ENCODE measurements at regions not wholly inside any gene's neighbourhood (a gene's known extent, or its start where the extent isn't known, plus 50 kb on each side); places are given as distances from the start of the nearest gene placed in this dataset.

DNA sequence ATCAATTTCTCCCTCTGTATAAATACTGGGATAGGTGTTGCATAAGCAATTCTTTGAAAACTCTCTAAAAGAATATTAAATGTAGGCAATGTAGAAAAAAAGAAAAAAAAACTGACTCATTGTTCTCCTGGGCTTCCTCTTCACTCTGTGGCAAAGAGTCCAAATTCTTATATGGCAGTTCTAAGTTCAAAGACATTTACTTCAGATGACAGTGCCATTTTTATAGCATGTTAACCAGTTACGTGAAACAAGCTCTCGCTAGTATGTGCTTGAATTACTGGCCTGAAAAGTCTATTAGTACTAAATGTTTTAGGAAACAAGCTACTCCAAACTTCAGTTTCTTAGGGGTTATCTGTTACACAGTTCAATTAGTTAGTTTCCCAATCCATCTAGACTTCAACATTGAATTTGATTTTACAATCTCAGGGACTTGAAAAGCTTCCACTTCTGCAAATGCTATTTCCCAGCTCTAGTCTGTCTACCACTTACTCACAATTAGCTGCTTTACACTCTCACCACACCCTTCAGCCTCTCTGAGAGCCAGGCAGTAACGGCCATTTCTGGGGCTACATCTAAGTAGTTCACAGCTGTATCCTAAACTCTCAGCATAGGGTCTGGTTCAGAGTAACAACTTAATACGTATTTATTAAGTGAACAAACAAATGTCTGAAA, 100.4 kb downstream of the OGFRL1 start:
- no peaks in the 10 kb centered on the region for H3K27me3 ChIP-seq
- TF ChIP-seq POLR2AphosphoS5 (IDR thresholded peaks at IDR 0.05; ENCODE audit: insufficient read depth in 1 of 2, low read depth in 1 of 2) (no peak), POLR2A (IDR thresholded peaks at IDR 0.05) (no peak)
- TF ChIP-seq, protein P1, sequence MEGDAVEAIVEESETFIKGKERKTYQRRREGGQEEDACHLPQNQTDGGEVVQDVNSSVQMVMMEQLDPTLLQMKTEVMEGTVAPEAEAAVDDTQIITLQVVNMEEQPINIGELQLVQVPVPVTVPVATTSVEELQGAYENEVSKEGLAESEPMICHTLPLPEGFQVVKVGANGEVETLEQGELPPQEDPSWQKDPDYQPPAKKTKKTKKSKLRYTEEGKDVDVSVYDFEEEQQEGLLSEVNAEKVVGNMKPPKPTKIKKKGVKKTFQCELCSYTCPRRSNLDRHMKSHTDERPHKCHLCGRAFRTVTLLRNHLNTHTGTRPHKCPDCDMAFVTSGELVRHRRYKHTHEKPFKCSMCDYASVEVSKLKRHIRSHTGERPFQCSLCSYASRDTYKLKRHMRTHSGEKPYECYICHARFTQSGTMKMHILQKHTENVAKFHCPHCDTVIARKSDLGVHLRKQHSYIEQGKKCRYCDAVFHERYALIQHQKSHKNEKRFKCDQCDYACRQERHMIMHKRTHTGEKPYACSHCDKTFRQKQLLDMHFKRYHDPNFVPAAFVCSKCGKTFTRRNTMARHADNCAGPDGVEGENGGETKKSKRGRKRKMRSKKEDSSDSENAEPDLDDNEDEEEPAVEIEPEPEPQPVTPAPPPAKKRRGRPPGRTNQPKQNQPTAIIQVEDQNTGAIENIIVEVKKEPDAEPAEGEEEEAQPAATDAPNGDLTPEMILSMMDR (IDR thresholded peaks at IDR 0.05), result no peak
- intact Hi-C loops (cut with DNase I), result no loop called here
- no peaks in the 10 kb centered on the region for H3K9me3 ChIP-seq
- no peaks in the 10 kb centered on the region for H3K36me3 ChIP-seq
- peaks cover 4% of the 10 kb centered on the region for H3K4me1 ChIP-seq
- H3K4me3 ChIP-seq, result no peak overlapping the region
- no peak overlapping the region for H3K27ac ChIP-seq
- no peak for DNase-seq (ENCODE audit: extremely low spot score in 2 of 2)

GRCh38 chr6:71391126-71391525, 102.5 kb downstream of the OGFRL1 start:
- Histone ChIP-seq H3K4me1 (peaks cover 15% of the 10 kb centered on the region), H3K27ac (no peak overlapping the region), H3K36me3 (no peaks in the 10 kb centered on the region), H3K4me3 (no peak overlapping the region), H3K9me3 (no peaks in the 10 kb centered on the region), H3K27me3 (no peaks in the 10 kb centered on the region)
- TF ChIP-seq, protein P1 (IDR thresholded peaks at IDR 0.05), result no peak
- TF ChIP-seq POLR2A (IDR thresholded peaks at IDR 0.05), result no peak
- no peak for TF ChIP-seq POLR2AphosphoS5 (IDR thresholded peaks at IDR 0.05; ENCODE audit: insufficient read depth in 1 of 2, low read depth in 1 of 2)
- intact Hi-C loops (cut with DNase I), result no loop called here
- DNase-seq (ENCODE audit: extremely low spot score in 2 of 2), result no peak

- TF ChIP-seq POLR2A (IDR thresholded peaks at IDR 0.05) (no peak), POLR2AphosphoS5 (IDR thresholded peaks at IDR 0.05; ENCODE audit: insufficient read depth in 1 of 2, low read depth in 1 of 2) (no peak)
- TF ChIP-seq, protein P1 (IDR thresholded peaks at IDR 0.05), result no peak
- Histone ChIP-seq H3K36me3 (no peaks in the 10 kb centered on the region), H3K9me3 (no peaks in the 10 kb centered on the region), H3K4me3 (no peak overlapping the region), H3K27ac (no peak overlapping the region), H3K4me1 (peaks cover 15% of the 10 kb centered on the region), H3K27me3 (no peaks in the 10 kb centered on the region)
- no peak for DNase-seq (ENCODE audit: extremely low spot score in 2 of 2)
- intact Hi-C loops (cut with DNase I), result no loop called here
These were observed 103.7 kb downstream of the OGFRL1 start for GRCh38 chr6:71392276-71392675.

- no peak for DNase-seq (ENCODE audit: extremely low spot score in 2 of 2)
- Histone ChIP-seq H3K4me1 (peaks cover 15% of the 10 kb centered on the region), H3K9me3 (no peaks in the 10 kb centered on the region), H3K27ac (no peak overlapping the region), H3K27me3 (no peaks in the 10 kb centered on the region), H3K36me3 (no peaks in the 10 kb centered on the region), H3K4me3 (no peak overlapping the region)
- TF ChIP-seq, protein P1 (IDR thresholded peaks at IDR 0.05), result no peak
- TF ChIP-seq POLR2AphosphoS5 (IDR thresholded peaks at IDR 0.05; ENCODE audit: insufficient read depth in 1 of 2, low read depth in 1 of 2) (peak in 1 of 2 donors; percentile 69), POLR2A (IDR thresholded peaks at IDR 0.05) (no peak)
- intact Hi-C loops (cut with DNase I), result no loop called here
These were observed 104.9 kb downstream of the OGFRL1 start for GRCh38 chr6:71393471-71393870.

GRCh38 chr6:71393981-71394432, 105.4 kb downstream of the OGFRL1 start:
- no peak overlapping the region for H3K27ac ChIP-seq
- DNase-seq (ENCODE audit: extremely low spot score in 2 of 2), result no peak
- H3K36me3 ChIP-seq, result no peaks in the 10 kb centered on the region
- intact Hi-C loops (cut with DNase I), result no loop called here
- no peak for TF ChIP-seq POLR2AphosphoS5 (IDR thresholded peaks at IDR 0.05; ENCODE audit: insufficient read depth in 1 of 2, low read depth in 1 of 2)
- TF ChIP-seq, protein P1 (IDR thresholded peaks at IDR 0.05), result no peak
- H3K9me3 ChIP-seq, result no peaks in the 10 kb centered on the region
- H3K27me3 ChIP-seq, result no peaks in the 10 kb centered on the region
- H3K4me1 ChIP-seq, result peaks cover 15% of the 10 kb centered on the region
- no peak overlapping the region for H3K4me3 ChIP-seq
